GM18508 (cell line): ENCODE measurements at regions not wholly inside any gene's neighbourhood (a gene's known extent, or its start where the extent isn't known, plus 50 kb on each side); places are given as distances from the start of the nearest gene placed in this dataset.

Experiments used
- ATAC-seq: cut with Tn5 transposase; IDR thresholded peaks from one replicate; pipeline ENCODE4 v1.9.1; 2021; ENCODE audit warnings: moderate number of reproducible peaks; ENCODE audit not compliant: insufficient read depth, unreplicated experiment

DNA sequence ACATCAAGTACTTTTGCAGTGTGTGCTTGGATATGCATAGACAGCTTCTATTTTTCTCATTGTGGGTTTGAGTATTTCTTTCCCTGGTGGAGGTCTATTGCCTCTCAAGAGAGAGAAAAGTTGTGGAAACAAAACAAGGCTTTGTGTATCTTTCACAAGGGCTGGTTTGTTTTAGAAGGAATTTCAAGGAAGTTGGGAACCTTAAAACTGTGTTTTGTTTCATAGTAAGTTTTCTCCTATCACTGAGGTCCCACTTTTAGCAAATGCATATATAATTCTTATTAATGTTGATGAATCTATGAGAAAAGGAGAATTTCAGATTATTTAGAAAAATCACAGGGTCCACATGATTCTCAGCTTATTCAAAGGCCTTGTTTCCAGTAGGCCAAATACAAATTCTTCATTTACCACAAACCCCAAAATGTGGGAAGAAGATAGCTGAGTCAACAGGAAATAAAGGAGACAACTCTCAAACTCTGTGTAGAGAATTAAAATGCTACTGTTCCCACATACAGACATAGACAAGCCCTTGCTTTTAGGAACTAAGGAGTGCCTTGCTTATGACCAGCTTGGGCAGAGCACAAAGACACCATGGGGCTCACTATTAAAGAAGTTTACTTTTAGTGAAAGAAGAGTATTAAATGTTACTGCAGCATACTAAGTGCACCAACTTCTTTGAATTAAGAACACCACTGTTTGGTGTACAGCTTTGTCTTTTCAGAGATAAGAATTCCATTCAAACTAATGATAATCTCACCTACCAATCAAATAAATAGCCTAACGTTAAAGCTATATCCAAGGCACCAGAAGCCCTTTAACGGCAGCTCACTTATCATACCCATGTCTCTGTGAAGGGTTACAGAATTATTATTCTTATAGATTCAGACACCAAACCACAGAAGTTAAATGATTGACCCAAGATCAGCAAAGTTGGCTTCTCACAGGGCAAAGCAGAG is 177.4 kb upstream of the LEF1 start:
- no peak for ATAC-seq

DNA sequence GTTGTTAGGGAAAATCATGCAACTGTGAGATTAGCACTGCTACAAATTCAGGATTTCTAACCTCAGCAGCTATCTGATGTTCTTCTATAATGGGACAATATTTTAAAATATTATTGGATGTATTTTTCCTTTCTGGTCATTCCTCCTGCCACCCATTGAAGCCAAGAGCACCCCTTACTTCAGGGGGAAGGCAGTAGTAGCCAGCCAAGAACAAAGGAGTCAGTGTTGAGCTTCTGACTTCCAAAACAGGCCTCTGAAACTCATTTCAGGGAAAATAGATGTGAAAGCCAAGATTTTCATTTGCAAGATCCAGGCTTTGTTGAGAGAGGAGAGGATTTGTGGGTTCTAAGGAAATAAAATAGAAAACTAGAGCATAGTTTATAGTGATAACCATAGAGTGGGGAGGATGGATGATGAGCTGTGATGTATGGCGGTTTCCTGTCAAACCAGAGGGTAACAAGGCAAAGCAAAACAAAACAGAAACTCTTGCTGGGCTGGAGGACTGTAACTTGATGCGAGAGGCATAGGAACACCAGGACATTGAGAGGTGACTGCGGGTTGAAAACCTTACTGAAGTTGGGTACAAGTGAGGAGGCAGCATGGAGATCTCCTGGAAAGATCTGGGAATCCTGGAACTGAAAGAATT is 173.7 kb upstream of the LEF1 start:
- ATAC-seq: no peak

DNA sequence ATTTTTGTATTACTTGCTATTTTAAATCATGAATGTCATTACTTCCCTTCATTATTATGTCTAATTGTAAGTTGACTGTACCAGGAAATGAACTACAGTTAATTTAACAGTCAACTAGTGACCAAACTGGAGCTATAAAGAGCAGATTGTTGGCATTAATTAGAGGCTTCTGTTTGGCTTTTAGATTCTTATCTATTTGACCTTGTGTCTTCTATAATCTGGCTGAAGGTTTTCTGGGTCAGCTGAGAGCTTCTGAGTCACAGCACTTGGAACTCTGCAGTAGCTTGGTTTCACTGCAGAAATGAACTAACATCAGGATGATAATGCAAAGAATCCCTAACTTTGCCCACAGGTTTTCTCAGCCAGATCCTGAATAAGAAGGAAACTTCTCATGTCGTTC is 169.2 kb upstream of the LEF1 start:
- ATAC-seq: no peak

DNA sequence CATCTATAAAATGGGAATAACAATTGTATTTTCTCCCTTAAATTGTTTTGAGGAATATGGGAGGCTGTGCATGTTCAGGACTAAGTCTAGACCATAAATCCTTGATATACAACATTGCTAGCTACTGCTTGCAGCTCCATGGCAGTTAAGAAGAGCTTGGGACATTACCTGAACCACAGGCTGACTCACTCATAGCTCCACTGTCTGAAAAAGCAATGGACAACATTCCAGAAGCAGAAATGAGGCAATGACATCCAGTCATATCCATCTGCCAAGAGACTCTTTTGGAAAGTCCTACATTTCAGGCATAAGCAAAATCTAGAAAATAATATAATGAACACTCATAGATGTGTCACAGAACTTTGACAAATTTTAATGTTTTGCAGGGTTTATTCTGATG is 167.3 kb upstream of the LEF1 start:
- ATAC-seq: no peak

DNA sequence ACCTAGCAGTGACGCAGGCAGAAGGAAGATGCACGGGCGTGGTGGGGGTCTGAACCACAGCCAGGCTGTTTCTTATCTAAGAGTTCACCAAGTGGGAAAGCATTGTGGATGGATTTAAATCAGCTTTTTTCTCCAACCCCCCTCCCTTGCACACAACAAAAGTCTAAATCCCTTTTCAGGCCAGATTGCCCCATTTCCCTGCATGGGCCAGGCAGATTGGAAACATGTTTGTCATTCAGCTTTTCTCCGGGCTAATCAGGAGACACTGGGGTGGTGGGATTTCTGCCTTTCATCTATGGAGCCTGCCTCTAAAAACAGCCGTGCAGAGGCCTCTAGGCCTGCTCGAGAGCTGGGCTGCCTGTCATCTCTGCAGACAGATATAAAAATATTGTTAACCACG is 166.3 kb upstream of the LEF1 start:
- ATAC-seq: no peak

DNA sequence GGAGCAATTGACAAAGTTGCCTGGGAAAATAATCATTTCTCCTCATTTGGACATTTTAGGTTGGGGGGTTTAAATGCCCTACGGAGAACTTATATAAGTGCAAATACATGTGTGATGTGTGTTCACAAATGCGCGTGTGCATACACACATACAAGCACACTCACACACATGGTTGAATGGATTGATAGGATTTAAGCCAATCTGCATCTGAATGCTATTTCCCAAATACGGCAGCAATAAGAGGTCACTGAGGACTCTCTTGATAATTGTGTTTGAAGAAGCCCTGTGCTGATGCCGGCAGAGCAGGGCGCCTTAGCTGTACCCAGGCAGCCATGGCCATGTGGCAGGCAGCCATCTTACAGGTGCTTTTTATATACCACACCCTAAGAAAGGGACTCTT is 165.3 kb upstream of the LEF1 start:
- no peak for ATAC-seq

GRCh38 chr4:108333353-108333942 is 164.7 kb upstream of the LEF1 start:
- ATAC-seq: no peak

GRCh38 chr4:108331905-108332632 is 163.3 kb upstream of the LEF1 start:
- ATAC-seq: no peak

DNA sequence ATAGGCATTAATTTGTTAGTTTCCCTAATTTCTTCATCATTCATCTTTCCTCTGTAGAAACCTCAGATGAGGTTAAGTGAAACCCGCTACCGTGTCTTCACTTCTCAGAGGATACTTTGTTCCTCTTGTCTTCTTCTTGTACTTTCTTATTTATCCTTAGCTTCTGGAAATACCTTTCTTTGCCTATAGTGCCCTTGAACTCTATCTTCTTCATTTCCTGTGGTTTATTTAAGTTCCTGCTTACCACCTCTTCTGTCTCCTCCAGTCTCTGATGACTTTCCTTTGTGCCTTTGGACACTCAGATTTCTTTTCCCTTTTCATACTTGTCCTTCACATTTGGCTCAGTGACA is 159.6 kb upstream of the LEF1 start:
- ATAC-seq: no peak

GRCh38 chr4:108327642-108328382 is 159.1 kb upstream of the LEF1 start:
- no peak for ATAC-seq

- ATAC-seq: no peak
Measured at GRCh38 chr4:108325561-108325960, 156.8 kb upstream of the LEF1 start.

- no peak for ATAC-seq
Measured at GRCh38 chr4:108324450-108324849, 155.7 kb upstream of the LEF1 start.

GRCh38 chr4:108322497-108322896 is 153.8 kb upstream of the LEF1 start:
- no peak for ATAC-seq

DNA sequence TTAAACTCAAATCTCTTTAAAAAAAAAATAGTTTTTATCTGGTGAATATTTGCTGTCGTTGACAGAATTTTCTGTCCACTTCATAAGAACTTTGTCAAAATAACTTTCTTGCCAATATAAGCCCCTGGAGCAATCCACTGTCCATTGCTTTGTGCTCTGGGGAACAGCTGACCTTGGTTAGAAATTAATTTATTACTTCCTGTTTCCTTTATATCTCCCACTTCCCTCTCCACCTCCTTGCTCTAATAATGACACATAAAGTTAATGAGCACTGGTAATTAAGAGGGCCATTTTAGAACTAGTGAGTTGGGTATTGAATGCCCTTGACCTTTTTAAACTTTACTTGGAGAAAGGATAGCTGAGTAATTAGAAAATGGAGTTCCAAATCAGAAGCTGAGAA is 151.3 kb upstream of the LEF1 start:
- ATAC-seq: no peak

DNA sequence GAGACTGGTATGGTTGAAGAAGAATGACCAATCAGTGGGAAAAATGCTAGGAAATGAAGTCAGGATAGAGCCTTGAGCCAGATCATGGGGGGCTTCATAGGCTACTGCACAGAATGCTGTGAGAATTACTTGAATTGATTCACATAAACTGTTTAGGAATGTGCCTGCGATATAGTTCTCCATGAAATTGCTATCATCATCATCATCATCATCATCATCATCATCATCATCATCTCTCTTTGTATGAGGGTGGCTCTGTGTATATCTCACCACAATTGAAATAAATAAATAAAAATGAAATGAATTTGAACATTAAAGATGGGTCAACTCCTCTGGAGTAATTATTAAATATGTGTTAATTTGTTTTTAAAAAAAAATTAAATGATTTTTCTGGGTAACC is 148.6 kb upstream of the LEF1 start:
- no peak for ATAC-seq

DNA sequence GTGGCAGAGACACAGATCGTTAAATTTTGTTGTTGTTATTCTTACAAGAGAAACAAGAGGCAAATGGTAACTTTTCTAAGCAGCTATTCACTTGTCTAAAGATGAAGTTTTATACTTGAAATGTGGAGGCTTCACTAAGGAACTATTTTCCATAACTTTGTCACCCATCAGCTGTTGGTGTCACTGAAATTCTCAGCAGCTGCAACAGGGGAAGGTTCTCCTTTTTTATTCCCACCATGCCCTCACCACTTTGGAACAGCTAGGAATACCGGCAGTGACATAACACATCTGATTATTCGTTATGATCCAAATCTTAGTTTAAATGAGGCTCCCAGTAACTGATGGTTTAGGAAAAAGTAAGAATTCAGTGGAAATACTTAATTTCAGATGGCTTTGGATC is 147.0 kb upstream of the LEF1 start:
- no peak for ATAC-seq

- no peak for ATAC-seq
Measured at GRCh38 chr4:108314900-108315589, 146.3 kb upstream of the LEF1 start.

- ATAC-seq: no peak
Measured at GRCh38 chr4:108313546-108314339, 145.0 kb upstream of the LEF1 start.

DNA sequence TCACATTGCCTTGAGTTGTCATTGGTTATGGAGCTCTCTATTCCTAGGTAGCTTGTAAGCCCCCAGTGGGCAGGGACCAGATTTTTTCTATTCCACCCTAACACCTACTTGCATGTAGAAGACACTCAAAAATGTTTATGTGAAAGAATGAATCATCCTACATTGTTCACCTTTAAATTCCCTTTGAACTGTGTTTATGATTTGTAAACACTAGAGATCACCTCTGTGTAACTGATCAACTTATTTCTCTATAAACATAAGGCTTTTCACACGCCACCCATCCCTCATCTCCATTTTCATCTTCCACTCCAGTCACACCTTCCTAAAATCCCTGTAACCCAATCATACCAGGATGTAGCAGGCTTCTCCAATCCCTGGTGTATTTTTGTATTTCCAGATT is 142.6 kb upstream of the LEF1 start:
- no peak for ATAC-seq
